ENCODE measurements at regions not wholly inside any gene's neighbourhood (a gene's known extent, or its start where the extent isn't known, plus 50 kb on each side); places are given as distances from the start of the nearest gene placed in this dataset.

DNA sequence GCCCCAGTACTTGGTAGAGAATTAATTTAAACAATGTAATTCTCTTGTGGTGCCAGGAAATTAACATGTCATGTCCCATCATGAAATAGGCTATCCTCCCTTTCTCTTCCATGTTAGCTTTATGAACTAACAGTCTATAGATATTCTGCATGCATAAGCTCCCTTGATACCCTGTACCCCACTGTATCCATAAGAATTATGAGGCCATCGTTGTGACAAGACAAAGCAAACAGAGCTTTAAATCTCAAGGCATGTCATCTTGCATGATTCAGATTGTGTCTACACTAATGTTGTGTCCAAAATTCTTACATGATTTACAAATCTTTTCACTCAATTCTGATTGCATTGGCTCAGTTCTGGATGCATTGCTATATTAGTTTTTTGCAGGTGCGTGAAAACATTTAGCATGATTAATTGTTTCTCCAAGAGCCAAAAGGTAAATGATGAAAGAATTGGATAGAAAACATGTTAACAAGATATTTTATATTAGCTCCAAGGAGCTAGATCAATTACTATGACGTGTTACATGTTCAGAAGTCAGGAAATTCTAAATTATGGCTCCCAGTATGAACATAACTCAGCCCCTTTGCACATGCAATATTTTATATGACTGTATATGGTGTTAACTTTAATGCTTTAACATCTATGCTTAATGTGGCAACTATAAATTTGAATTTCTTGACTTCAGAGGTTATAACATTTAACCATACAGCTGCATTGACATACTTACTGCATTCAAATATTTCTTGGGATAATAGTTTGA lies 620.3 kb downstream of the SLC4A3 start:
- Mint-ChIP-seq H3K36me3 (no peaks in the 10 kb centered on the region), H3K9me3 (peaks cover 3% of the 10 kb centered on the region), H3K27ac (no peak overlapping the region), H3K27me3 (no peaks in the 10 kb centered on the region), H3K4me1 (no peaks in the 10 kb centered on the region), H3K4me3 (no peak overlapping the region)
- ATAC-seq = no peak

DNA sequence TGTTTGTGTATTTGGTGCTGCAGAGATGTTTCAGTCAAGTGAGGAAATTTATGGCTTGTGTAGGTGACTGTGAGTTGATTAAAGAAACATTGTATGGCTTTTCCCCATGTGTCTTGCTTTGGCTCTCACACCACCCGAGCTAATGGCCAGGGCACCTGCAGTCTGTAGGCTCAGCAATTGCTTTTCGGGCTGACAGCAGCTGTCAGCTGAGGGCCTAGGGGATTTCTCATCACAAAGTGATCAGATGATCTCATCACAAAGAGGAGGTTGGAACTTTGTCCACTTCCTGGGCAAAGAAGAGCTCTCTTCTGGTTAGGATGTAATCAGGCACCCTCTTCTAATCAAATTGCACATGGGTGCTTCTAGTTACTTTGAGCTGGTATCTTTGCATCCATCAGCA lies 632.2 kb downstream of the SLC4A3 start:
- ATAC-seq = no peak
- H3K36me3 Mint-ChIP-seq = no peaks in the 10 kb centered on the region
- peaks cover 3% of the 10 kb centered on the region for H3K9me3 Mint-ChIP-seq
- H3K27ac Mint-ChIP-seq = no peak overlapping the region
- H3K4me1 Mint-ChIP-seq = no peaks in the 10 kb centered on the region
- H3K4me3 Mint-ChIP-seq = no peak overlapping the region
- H3K27me3 Mint-ChIP-seq = no peaks in the 10 kb centered on the region

DNA sequence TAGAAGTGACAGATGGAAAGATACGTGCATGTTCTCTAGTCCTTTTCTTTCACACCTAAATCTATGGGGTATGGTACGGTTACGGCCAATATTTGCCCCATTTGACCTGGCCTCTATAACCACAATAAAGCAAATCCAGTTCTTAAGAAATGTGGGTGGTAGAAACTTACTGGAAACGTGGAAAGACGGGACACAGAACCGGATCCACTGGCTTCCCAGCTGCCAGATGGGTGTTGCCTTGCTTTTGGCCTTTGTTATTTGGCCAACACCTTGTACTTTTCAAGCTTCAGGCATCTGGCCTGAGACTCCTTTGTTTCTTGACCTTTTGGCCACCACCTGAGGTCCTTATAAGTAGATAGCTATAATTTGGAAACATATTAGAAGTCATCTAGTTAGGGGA lies 635.9 kb downstream of the SLC4A3 start:
- no peak overlapping the region for H3K27ac Mint-ChIP-seq
- H3K9me3 Mint-ChIP-seq = no peaks in the 10 kb centered on the region
- H3K36me3 Mint-ChIP-seq = no peaks in the 10 kb centered on the region
- no peaks in the 10 kb centered on the region for H3K27me3 Mint-ChIP-seq
- no peak overlapping the region for H3K4me3 Mint-ChIP-seq
- no peaks in the 10 kb centered on the region for H3K4me1 Mint-ChIP-seq
- no peak for ATAC-seq

DNA sequence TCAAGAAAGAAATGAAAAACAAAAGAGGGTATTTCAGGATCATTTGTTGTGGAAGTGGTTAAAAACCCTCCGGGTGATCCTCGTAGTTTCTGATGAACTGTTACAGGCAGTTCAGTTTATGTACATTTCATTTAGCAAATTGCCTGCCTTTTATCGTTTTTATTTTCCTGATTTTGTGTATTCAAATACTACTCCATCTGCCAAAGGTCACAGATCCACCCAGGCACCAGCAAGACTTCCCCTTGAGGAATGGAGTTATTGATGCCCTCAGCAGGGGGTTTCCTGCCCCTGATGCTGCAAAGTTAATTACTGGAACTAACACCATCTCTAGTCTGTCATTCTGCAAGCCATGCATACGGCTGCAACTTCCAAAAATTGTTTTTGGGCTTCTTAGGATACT lies 641.9 kb downstream of the SLC4A3 start:
- Mint-ChIP-seq H3K9me3 (no peaks in the 10 kb centered on the region), H3K4me3 (no peak overlapping the region), H3K27me3 (no peaks in the 10 kb centered on the region), H3K36me3 (no peaks in the 10 kb centered on the region), H3K27ac (no peak overlapping the region), H3K4me1 (no peaks in the 10 kb centered on the region)
- ATAC-seq = no peak

DNA sequence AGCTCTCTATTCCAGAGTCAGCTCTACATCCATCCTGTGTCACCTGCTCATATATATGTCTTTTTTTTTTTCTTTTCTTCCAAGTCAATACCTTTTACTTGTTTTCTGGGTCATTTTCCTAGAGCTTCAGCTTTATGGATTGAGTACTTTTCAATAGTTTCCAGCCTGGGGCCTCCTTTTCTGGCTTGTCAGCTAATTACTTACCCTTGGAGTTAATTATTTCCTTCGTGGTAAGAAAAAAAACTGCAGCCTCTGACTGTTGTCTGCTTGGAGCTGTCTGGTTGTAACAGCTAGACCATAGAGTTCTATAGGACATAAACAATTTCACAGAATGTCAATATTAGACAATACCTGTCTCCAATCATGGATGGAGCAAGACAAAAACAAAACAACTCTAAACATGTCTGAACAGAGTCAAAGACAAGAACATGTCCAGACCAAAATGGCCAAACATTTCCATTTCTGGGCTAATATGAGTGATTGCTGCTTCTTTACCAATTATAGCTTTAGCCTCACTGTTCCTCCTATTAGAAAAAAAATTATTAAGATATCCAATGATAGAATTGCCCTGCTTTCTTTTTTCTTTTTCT lies 643.1 kb downstream of the SLC4A3 start:
- no peaks in the 10 kb centered on the region for H3K36me3 Mint-ChIP-seq
- no peak for ATAC-seq
- H3K4me1 Mint-ChIP-seq = no peaks in the 10 kb centered on the region
- no peak overlapping the region for H3K27ac Mint-ChIP-seq
- H3K27me3 Mint-ChIP-seq = no peaks in the 10 kb centered on the region
- no peaks in the 10 kb centered on the region for H3K9me3 Mint-ChIP-seq
- no peak overlapping the region for H3K4me3 Mint-ChIP-seq

DNA sequence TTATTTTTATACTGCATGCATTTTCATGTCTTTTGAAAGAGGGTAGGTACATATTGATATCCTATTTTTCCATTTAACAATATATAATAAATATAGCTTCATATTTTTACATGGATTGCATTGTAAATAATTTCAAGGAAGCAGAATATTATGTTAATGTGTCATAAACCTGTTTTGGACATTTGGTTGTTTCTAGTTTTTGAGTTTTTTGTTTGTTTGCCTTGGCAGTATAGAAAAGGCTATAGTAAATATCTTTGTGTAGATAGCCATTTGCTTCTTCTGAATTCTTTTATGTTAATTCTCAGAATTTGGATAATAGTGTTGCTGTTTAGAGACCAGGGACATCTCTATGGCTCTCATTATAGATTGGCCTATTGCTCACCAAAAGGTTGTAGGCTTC lies 645.2 kb downstream of the SLC4A3 start:
- Mint-ChIP-seq H3K4me3 (no peak overlapping the region), H3K27ac (no peak overlapping the region), H3K27me3 (no peaks in the 10 kb centered on the region), H3K4me1 (no peaks in the 10 kb centered on the region), H3K36me3 (no peaks in the 10 kb centered on the region), H3K9me3 (no peaks in the 10 kb centered on the region)
- no peak for ATAC-seq

DNA sequence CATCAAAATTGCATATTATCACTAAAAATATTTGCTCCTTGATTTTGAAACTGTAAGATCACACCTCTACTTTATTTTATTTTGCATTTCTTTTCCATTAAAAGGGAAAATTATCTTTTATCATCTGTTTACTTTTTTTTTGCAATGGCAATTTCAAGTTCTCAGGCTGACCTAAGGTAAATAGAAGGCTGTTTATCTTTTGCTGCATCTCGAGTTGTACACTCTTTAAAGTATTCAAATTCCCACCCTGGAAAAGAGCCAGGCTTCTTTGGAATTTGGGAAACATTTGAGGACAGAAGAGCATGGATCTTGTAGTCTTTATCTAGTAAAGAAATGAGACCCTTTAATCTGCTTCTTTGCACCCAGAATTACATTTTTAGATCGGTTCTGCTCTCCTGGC lies 645.7 kb downstream of the SLC4A3 start:
- Mint-ChIP-seq H3K36me3 (no peaks in the 10 kb centered on the region), H3K4me3 (no peak overlapping the region), H3K27me3 (no peaks in the 10 kb centered on the region), H3K27ac (no peak overlapping the region), H3K4me1 (no peaks in the 10 kb centered on the region), H3K9me3 (no peaks in the 10 kb centered on the region)
- ATAC-seq = no peak

DNA sequence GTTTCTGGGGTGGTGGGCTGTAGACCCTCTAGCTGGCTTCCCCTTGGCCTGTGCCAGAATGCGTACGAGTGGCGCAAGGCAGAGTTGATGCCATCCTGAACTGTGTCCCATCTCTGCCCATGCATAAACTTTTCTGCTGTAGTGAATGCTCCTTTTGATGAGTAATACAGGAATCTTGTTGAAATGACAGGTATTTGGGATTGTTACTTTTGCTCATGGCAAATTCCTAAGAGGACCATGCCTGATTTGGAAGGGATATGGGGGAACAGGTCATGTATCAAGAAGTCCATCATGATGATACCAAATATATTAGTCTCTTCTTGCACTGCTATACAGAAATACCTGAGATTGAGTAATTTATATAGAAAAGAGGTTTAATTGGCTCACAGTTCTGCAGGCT lies 648.0 kb downstream of the SLC4A3 start:
- H3K27me3 Mint-ChIP-seq = peaks cover 8% of the 10 kb centered on the region
- no peak for ATAC-seq
- H3K4me3 Mint-ChIP-seq = no peak overlapping the region
- peaks cover 3% of the 10 kb centered on the region for H3K9me3 Mint-ChIP-seq
- no peaks in the 10 kb centered on the region for H3K4me1 Mint-ChIP-seq
- H3K36me3 Mint-ChIP-seq = no peaks in the 10 kb centered on the region
- no peak overlapping the region for H3K27ac Mint-ChIP-seq

DNA sequence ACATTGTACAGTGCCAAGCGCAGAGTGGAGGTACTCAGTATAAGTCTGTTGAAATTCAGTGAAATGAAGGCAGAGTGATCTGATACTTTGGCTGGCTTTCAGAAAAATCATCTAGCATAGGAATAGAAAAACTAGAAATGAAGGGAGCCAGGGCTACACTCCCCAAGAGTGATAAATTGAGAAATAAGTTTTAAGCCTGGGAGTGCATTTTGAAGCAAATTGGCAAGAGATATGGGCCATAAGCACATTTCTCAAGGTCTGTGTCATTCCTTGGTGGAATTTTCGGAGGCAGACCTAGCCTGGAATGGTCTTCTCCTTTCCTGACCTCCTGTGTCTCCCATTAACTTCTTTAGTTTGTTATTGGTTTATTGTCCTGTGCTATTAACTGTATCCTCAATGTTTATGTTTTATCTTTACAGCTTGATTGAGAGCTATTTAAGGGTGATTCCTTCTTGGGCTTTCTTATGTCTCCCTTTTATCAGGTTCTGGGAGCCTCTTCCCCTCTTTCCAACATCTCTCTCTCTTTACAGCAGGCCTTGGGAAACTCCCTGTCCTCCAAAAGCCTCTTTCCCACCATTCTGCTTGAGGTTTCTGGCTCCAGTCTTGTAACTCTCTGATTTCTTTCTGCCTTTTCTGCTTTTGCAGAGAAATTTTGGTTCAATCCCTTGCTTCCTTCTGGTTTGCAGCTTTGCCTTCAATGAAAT lies 649.5 kb downstream of the SLC4A3 start:
- Mint-ChIP-seq H3K4me1 (no peaks in the 10 kb centered on the region), H3K36me3 (no peaks in the 10 kb centered on the region), H3K4me3 (no peak overlapping the region), H3K9me3 (peaks cover 3% of the 10 kb centered on the region), H3K27me3 (peaks cover 8% of the 10 kb centered on the region), H3K27ac (no peak overlapping the region)
- no peak for ATAC-seq

DNA sequence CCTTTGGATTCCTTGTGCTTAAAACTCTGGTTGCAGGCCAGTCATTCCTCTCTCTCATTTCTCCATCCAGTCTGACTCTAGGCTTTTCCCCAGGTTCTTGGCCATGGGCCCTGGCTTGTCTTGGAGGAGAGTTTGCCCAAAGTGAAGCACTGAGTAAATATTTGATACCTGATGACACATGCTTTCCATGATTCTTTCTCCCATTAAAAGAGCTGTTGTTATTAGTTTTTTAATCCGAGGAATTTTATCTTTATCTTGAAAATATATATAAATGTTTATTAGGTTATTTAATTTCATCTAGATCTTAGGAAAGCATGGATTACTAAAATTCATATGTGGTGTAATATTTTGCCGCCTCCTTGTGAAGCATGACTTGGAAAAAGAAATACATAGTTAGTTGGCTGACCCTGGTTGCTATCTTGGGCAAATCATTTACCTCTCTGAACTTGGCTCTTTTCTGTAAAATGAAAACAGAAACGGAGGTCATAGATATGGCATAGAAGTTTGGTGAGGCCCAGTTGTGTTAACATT lies 650.1 kb downstream of the SLC4A3 start:
- peaks cover 3% of the 10 kb centered on the region for H3K9me3 Mint-ChIP-seq
- no peak overlapping the region for H3K4me3 Mint-ChIP-seq
- no peak overlapping the region for H3K27ac Mint-ChIP-seq
- no peaks in the 10 kb centered on the region for H3K4me1 Mint-ChIP-seq
- H3K36me3 Mint-ChIP-seq = no peaks in the 10 kb centered on the region
- H3K27me3 Mint-ChIP-seq = peaks cover 8% of the 10 kb centered on the region
- ATAC-seq = no peak

DNA sequence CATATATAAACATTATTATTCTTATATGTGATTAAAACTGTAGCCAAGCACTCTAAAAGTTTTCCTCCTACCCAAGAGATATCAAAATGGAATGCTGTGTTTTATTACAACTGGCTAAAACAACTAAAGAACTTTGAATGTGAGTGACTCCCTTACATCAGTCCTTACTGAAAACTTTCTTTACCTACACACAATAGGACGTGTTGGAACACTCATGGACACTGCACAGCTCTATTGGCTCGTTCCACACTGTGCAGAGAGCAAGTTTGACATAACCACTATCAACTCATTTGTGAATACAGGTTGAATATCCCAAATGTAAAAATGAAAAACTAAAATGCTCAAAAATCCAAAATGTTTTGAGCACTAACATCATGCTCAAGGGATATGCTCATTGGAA lies 650.6 kb downstream of the SLC4A3 start:
- Mint-ChIP-seq H3K27me3 (peaks cover 8% of the 10 kb centered on the region), H3K9me3 (peaks cover 3% of the 10 kb centered on the region), H3K4me3 (no peak overlapping the region), H3K4me1 (no peaks in the 10 kb centered on the region), H3K36me3 (no peaks in the 10 kb centered on the region), H3K27ac (no peak overlapping the region)
- no peak for ATAC-seq

DNA sequence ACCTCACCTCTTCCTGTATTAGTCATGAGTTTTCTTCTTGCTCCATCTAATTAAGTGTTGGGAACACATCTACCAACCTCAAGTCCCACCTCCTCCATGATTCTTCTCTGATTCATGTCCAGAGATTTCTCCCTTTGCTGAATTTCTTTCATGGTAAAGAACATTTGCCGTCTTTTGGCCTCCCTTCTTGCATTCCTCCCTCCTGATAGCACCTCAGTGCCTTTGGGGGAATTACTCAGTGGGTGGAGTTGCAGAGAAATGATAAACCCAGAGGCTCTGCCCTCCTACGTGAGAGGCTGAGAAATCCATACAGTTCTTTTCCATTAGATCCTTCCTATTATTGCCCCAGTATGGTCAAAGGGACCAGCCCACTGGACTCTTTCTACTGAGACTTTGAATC lies 651.9 kb downstream of the SLC4A3 start:
- no peak overlapping the region for H3K27ac Mint-ChIP-seq
- H3K36me3 Mint-ChIP-seq = no peaks in the 10 kb centered on the region
- peaks cover 8% of the 10 kb centered on the region for H3K27me3 Mint-ChIP-seq
- no peak overlapping the region for H3K4me3 Mint-ChIP-seq
- no peaks in the 10 kb centered on the region for H3K4me1 Mint-ChIP-seq
- peaks cover 3% of the 10 kb centered on the region for H3K9me3 Mint-ChIP-seq
- no peak for ATAC-seq

DNA sequence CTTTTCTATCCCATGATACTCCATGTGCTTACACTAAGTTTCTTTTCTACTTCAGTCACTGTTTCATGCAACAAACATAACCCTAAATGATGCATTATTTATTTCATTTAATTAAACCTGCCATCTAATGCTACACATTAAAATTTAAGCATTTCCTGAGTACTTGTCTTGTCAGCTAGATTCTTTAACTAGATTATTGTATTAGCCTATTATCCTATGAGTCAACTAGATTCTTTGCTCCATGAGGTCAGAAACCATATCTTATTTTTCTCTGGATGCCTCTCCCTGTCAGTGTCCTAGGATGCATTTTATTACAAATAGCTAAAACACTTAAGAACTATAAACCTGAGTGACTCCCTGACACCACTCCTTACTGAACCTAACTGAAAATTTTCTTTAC lies 652.4 kb downstream of the SLC4A3 start:
- Mint-ChIP-seq H3K36me3 (no peaks in the 10 kb centered on the region), H3K27me3 (peaks cover 8% of the 10 kb centered on the region), H3K27ac (no peak overlapping the region), H3K4me3 (no peak overlapping the region), H3K4me1 (no peaks in the 10 kb centered on the region), H3K9me3 (peaks cover 3% of the 10 kb centered on the region)
- no peak for ATAC-seq

DNA sequence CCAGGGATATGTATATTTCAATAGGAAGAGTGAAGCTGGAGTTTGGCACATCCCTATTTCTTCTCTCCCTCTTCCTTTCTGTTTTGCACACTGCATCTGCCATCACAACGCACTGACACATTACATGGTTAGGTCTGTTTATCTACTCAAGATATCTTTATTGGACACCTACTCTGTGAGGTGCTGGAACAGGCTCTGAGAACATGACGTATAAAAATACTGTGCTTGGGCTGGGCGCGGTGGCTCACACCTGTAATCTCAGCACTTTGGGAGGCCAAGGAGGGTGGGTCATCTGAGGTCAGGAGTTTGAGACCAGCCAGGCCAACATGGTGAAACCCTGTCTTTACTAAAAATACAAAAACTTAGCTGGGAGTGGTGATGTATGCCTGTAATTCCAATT lies 653.3 kb downstream of the SLC4A3 start:
- Mint-ChIP-seq H3K4me3 (no peak overlapping the region), H3K36me3 (no peaks in the 10 kb centered on the region), H3K4me1 (no peaks in the 10 kb centered on the region), H3K27me3 (peaks cover 8% of the 10 kb centered on the region), H3K9me3 (peaks cover 3% of the 10 kb centered on the region), H3K27ac (no peak overlapping the region)
- no peak for ATAC-seq

DNA sequence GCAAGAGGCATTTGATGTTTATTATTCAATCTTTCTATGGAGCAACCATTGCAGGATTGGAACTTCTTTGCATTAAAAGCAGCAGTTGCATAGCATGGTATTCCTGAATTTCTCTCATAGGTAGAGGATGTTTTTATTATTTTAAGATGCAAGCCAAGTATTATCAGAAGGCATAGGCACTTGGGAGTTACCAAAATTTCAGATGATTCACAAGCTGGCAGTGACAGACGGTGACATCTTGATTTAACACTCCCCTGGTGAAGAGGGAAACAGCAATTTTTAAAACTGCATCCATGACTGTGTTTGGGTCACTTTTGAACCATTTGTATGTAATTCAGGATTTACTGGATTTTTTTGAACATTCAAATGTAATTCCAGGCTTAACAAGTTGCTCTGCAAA lies 654.3 kb downstream of the SLC4A3 start:
- Mint-ChIP-seq H3K4me1 (no peaks in the 10 kb centered on the region), H3K27ac (no peak overlapping the region), H3K9me3 (peaks cover 3% of the 10 kb centered on the region), H3K36me3 (no peaks in the 10 kb centered on the region), H3K4me3 (no peak overlapping the region), H3K27me3 (peaks cover 8% of the 10 kb centered on the region)
- no peak for ATAC-seq

DNA sequence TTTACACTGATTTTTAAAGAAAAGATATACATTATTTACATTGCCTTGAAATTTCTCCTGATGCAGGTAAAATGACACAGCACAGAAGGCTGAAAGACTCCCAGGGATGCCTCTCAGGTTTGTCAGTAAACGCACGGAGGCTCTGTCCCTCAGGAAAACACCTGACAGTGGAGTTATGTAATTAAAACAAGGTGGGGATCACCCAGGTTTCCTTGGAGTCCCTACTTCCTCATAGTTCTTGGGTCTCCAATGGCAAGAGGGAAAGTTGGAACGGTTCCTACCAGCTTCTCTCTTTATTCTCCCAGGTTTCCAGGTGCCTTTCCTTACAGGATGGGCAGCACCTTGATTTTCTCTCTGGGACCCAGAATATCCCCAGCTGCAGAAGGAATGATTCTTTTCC lies 654.8 kb downstream of the SLC4A3 start:
- Mint-ChIP-seq H3K9me3 (peaks cover 3% of the 10 kb centered on the region), H3K27ac (no peak overlapping the region), H3K27me3 (peaks cover 8% of the 10 kb centered on the region), H3K4me1 (no peaks in the 10 kb centered on the region), H3K4me3 (no peak overlapping the region), H3K36me3 (no peaks in the 10 kb centered on the region)
- ATAC-seq = no peak

All from stimulated activated memory B cell treated with anti-CD40 and anti-IgM and Interleukin-4, amounts not matched to agents 10 μg/mL and 1 μg/mL and 100 μg/mL, for 72 hours (primary cell).